ENCODE measurements at regions not wholly inside any gene's neighbourhood (a gene's known extent, or its start where the extent isn't known, plus 50 kb on each side); places are given as distances from the start of the nearest gene placed in this dataset.
"Not testable (repeated sequence)": the region's sequence is repeated elsewhere in the genome, so short reads cannot be mapped to it uniquely, and the experiment has no call there.

DNA sequence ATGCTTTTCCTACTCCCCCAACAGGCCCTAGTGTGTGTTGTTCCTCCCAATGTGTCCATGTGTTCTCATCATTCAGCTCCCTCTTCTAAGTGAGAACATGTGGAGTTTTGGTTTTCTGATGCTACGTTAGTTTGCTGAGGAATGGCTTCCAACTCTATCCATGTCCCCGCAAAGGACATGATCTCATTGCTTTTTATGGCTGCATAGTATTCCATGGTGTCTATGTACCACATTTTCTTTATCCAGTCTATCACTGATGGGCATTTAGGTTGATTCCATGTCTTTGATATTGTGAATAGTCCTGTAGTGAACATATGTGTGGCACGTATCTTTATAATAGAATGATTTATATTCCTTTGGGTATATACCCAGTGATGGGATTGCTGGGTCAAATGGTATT is 72.5 kb upstream of the CCNY start:
- not testable (repeated sequence) for DNase-seq

GRCh38 chr10:35264636-35265035 is 71.7 kb upstream of the CCNY start:
- DNase-seq: not testable (repeated sequence)

- DNase-seq: no peak
Measured at GRCh38 chr10:35265435-35265834, 70.9 kb upstream of the CCNY start.

DNA sequence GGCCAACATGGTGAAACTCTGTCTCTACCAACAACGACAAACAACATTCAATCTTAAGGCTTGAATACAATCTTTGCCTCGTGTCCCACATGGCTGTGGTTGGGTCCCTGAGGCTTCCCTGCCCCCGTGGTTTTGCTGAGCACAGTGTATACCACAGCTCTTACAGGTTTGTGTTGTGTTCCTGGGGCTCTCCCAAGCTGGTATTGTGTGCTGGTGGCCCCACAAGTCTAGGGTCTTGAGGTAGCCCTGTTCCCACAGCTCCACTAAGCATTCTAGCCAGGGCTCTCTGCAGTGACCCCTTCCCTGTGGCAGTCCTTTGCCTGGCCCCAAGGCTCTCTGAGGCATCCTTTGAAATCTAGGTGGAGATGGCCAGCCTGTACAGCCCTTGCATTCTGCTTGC is 68.0 kb upstream of the CCNY start:
- no peak for DNase-seq

- DNase-seq: no peak
Measured at GRCh38 chr10:35268791-35269257, 67.5 kb upstream of the CCNY start.

GRCh38 chr10:35270100-35270499 is 66.2 kb upstream of the CCNY start:
- no peak for DNase-seq

- DNase-seq: no peak
Measured at GRCh38 chr10:35271086-35271858, 65.0 kb upstream of the CCNY start.

DNA sequence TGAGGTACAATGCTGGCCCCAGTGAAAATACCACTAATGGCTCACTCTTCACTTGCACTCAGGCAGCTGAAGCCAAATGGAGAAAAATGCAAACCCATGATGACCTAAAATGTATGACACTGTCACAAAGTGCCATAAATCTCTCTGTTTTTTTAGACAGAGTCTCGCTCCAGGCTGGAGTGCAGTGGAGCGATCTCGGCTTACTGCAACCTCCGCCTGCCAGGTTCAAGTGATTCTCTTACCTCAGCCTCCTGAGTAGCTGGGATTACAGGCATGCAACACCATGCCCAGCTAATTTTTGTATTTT is 64.5 kb upstream of the CCNY start:
- DNase-seq: not testable (repeated sequence)

- DNase-seq: not testable (repeated sequence)
Measured at GRCh38 chr10:35272401-35272800, 63.9 kb upstream of the CCNY start.

GRCh38 chr10:35273994-35274393 is 62.3 kb upstream of the CCNY start:
- DNase-seq: not testable (repeated sequence)

DNA sequence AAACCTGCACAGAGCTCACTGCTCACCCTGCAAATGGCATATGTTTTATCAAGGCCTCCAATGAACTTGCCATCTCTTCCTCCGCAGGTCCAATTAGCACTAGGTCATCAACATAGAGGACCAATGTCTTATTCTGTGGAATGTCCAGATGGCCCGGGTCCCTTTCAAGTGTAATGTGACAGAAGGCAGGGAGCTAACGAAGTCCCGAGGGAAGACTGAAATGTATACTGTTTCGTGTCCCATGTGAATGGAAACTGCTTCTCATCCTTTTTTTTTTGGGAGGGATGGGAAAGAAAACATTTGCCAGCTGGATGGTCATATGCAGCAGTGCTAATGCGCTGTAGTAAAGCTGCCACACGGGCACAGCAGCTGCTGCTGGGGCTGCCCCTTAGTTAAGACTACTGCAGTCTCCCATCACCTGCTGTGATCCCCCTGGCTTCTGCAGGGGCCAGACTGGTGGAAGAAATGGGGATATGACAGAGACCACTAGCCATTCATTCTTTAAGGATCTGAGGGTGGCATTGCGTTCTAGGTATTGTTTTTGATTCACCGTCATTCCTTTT is 61.7 kb upstream of the CCNY start:
- peak; percentile 99 for DNase-seq

DNA sequence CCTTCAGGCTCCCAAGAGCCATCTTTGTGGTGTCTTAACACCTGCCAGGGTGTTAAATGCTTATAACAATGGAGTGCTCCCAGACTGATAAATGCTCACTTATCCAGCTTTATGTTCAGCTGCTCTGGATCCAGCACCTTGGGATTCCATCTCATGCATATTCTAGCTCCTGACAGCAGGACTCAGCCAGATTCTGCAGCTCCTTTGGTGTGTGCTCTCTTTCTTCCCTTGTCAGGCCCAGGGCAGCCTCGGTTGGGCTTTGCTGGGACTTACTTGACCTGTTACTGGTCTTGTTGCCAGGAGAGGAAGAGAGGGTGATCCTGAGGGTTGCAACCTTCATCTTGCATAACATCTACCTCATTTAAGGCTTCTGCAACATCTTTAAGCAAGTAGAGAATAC is 59.4 kb upstream of the CCNY start:
- no peak for DNase-seq

DNA sequence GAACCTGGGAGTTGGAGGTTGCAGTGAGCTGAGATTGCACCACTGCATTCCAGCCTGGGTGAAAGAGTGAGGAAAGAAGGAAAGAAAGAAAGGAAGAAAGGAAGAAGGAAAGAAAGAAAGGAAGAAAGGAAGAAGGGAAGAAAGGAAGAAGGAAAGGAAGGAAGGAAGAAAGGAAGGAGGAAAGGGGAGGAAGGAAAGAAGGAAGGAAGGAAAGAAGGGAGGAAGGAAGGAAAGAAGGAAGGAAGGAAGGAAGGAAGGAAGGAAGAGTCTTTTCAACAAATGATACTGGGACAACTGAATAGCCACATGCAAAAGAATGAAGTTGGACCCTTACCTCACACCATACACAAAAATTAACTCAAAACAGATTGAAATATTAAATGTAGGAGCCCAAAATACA is 56.1 kb upstream of the CCNY start:
- DNase-seq: not testable (repeated sequence)
